Medulla oblongata (tissue), 1 donor: ENCODE measurements at regions not wholly inside any gene's neighbourhood (a gene's known extent, or its start where the extent isn't known, plus 50 kb on each side); places are given as distances from the start of the nearest gene placed in this dataset.

Experiments used
- DNase-seq: peaks from one replicate; pipeline ENCODE4 v3.0.0-alpha.2; 2015; ENCODE audit errors: extremely low spot score

DNA sequence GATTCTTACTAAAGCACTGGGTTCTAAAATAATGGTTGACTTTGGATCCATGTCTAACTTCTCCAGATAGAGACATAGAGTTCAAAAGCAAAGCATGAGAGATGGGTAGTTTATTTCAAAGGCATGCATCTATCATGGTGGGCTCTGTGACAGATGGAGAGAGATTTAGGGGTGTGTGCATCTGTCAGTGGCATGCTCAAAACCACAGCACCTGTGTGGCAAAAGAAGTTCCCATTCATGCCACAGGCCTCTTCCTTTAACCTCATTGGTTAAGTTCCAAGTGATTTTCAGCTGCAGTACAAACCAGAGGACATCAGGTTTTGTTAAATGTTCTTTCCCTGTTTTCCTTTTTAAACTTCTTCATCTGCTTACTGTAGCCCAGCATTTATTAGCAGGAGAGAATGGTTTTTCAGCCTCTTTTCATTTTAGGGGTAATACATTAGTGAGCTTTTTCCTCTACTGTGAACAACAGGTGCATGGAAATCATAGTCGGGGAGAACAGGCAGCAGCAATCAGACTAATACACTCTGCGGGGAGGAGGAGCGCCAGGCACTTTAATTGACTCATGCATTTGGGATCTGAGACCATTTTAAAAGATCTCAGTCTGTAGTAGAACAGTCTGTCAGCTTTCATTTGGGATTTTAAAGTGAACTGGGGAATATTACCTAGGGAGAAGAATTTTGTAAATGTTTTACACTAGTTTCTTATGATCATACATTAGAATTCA, 52.4 kb upstream of the UPP2 start:
- DNase-seq = no peak

DNA sequence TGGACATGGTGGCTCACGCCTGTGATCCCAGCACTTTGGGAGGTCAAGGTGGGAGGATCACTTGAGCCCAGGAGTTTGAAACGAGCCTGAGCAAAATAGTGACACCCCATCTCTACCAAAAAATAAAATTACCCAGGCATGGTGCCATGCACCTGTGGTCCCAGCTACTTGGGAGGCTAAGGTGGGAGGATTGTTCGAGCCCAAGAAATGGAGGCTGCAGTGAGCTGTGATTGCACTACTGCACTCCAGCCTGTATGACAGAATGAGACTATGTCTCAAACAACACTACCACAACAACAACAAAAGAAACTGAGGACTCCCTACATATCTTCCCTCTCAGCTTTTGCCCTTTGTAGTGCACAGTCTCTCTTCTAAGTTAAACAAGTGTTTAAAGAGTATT, 53.3 kb upstream of the UPP2 start:
- DNase-seq = no peak

DNA sequence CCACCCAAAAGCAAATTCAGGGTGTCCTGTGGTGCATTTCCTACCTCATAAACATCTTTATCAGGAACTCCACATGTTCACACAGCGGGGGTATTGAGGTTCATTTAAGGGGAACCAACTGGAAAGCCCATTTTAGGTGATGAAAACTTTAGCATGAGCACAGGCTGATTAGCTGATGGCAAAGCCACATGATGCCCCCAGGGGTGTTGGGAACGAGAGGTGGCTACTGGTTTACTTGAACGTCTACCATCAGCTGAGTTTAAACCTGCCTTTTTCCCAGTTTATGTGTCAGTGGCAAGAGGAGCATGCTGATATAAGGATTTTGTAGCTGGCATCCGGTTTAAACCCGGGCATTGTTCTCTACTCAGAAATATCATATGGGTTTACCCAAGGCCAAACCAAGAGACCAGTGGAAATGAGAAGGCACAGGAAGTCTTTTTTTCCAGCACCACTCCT, 54.5 kb upstream of the UPP2 start:
- no peak for DNase-seq

DNA sequence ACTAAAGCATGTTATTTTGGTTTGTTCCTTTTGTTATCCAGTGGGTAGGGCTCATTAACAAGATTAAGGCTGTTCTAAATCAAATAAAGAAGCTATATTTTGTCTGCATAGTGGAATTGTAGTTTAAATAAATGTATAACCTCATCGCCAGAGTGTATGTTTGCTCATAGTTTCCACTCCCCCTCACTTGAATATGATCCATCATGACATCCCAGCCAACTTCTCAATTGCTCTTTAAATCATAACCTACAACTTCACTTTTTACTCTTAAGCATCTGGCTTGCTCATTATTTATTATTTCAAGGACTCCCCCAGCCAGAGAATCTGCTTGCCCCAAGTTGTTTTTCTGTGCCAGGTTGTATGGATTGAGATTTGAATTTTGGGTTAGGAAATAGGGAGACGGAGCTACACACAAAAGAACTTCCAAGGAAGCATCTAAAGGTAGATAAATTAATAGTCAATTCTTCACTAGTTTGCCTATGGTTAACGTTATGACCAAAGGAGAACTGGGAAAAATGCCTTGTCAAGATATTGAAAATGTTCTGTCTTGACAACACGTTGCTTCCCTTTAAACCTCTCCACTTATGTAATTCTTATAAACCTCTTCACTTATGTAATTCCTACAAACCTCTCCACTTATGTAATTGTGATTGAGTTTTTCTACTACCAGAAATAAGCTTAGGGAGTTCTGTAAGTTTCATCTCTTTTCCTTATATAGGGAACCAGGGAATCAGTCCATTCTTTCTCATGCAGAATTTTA, 55.4 kb upstream of the UPP2 start:
- no peak for DNase-seq

DNA sequence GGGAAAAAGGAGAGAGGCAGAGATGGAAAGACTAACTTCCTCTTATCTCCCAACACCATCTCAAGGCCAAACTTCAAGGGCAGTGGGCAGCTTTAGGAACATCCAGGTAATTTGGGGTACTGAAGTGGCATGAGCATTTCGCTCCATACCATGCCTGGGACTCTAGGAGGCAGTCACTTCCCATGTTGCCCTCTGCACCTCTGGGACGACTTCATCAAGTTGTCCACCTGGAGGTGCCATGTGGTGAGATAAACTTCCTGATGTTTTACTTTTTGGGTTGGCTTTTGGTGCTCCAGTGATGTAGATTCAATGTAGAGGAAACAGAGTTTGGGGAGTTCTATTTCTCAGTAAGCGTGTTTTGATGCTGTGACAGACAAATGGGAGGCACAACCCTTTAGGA, 56.3 kb upstream of the UPP2 start:
- DNase-seq = no peak

DNA sequence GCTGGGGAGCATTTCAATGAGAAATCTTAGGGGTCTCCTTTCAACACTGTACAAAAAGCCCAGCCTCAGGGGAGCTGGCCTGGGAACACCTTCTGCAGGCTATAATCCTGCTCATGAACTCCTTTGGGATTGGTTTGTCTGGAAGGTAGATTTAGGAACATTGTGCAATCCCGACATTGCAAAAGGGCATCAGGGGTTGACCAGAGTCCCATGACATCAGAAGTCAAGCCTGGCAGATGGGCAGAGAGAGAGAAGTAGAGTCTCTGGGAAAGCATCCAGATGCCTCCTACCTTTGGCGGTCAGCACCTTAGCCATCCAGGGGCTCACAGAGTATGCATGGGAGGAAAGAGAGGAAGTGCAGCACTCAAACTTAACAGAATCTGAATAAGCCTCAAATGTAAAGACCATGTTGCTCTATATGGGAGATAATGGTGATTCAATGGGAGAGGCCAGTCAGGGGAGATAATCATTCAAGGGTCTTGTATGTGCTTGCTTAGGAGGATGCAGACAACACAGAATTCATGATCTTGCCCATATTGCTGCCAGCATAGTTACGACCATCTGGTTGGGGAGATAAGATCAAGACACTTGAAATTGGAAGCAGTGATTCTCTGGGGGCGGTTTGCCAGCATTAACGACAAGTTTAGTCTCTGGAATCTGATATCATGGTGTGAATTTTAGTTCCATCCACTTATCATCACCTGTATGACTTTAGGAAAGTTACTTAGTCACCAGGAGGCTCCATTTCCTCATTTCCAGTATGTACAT, 58.3 kb upstream of the UPP2 start:
- no peak for DNase-seq

DNA sequence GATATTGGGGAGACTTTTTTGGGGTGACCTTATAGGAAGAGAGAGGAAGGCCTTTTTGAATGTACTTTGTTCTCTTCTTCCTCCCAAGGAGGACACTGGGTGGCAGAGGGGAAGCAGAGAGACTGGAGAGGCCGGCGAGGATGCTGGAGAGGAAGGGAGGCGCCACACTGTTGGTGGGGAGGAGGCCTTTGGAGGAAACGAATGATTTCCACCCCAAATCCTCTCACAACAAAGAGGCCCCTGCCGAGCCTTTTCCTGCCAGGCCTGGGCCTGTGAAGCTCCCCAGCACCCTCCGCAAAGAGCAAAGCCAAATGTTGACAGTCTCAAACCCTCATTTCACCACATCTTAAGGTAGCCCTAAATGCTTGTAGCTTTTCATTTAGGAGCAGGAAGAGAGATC, 59.0 kb upstream of the UPP2 start:
- DNase-seq = no peak

GRCh38 chr2:158042245-158042644, 59.4 kb upstream of the UPP2 start:
- no peak for DNase-seq

GRCh38 chr2:158041400-158041799, 60.3 kb upstream of the UPP2 start:
- no peak for DNase-seq

- DNase-seq = no peak
Observed at GRCh38 chr2:158038901-158039300, 62.8 kb upstream of the UPP2 start.

GRCh38 chr2:158034198-158034866, 67.3 kb upstream of the UPP2 start:
- peak; percentile 65 for DNase-seq

- DNase-seq = no peak
Observed at GRCh38 chr2:158031371-158031770, 70.3 kb upstream of the UPP2 start.

DNA sequence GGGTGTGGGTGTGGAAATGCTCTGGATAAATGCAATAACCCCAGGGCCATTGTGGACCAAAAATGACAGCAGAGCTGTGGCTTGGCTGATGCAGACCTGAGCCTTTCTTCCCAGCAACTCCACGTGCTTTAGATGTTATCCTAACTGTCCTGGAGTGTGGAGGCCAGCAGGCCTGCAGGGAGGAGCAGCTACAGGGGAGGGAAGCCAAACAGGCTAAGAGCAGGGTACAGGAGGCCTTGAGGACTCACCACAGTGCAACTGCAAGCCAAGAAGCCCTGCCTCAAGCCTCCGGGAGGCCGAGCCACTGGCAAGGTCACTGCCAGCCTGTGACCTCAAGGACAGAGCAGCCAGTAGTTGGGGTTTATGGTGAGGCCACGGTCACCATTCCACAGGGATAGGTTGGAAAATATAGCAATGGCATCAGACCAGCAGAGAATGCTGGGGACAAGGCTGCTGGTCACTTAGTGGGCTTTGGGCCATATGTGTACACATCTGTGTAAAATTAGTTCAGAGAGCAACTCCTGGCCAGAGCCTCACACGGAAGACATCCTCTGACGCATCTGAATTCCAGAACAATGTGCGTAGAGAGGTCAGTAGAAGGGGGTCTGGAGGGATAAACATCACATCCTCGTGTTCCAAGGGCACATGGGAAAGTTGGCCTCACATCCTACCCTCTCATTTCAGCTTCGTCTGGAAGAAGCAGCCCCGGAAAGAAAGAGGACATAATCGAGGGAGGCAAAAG, 76.2 kb upstream of the UPP2 start:
- DNase-seq = no peak

DNA sequence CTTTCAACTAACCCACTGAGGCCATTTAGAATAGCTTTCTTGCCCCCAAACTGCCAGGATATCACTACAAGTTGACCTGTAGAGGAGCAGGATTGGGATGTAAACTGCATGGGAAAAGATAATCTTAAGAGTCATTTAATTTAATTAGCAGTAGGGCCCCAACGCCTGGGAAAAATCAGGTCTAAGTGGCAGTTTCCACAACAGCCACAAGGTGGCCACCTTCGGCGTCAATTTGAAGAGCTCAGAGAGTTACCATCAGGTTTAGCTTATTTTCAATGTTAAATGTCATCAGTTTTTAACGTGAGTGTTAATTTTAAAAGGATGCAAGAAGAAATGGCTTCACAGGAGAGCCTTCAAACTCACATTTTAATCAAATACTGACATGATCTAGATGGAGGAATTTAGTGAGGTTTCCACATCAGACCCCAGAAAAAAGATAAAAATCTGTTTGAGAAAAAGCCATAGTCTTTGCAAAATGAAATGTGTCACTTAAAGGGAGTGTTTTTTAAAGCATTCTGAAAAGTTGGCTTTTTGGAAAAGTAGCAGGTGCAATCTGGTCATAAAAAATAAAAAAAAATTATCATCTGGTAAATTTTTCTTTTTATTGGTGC, 77.3 kb upstream of the UPP2 start:
- peak; percentile 71 for DNase-seq

GRCh38 chr2:158022888-158023287, 78.8 kb upstream of the UPP2 start:
- no peak for DNase-seq

GRCh38 chr2:158021226-158021625, 80.5 kb upstream of the UPP2 start:
- DNase-seq = no peak

- no peak for DNase-seq
Observed at GRCh38 chr2:158015428-158016076, 86.1 kb upstream of the UPP2 start.

DNA sequence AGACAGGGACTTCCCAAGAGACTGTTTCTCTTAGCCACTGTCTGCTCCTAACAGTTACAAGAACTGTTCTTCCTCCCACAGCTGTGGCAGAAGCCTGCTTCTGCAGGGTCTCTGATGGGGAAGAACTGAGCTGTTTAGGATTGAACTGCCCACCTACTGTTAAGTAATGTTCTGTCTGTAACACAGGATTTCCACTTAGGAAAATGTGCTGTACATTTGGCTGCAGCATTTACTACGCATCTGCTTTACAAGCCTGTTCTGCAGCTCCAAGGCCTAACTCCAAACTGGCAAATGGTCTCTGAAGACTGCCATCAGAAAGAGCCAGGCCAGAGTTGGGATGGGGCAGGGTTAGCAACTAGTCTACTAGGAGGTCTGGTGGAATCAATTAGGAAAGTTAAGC, 87.8 kb upstream of the UPP2 start:
- DNase-seq = no peak

DNA sequence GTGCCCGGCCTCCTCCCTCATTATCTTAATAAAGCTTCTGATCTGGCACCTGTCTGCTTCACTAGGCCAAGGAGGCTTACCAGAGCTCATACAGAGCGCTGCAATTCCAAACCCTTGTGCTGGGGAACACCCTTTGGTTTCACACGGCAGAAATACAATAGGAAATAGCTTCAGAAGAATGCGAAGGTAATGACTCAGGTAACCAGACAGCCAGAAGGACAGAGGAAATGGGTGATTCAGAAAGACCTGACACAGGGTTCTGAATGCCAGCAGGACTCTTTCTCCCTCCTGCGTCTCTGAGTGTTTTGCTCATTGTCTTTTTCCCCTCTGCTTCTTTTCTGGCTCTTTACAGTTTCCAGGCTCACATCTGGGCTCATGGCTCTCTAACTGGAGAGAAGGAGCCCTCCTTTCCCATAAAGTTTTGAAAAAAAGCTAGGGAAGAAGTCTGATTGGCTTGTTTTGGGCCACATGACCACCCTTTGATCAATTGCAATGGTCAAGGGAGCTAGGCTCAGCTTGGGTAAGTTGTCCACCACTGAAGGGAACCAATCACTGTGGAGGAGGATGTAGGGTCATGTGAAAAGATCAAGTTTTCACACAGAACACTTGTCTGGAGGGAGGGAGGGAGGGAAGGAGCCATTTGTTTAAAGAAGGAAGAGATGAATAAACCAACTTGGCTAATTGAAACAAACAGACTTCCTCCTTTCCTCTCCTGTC, 90.5 kb upstream of the UPP2 start:
- no peak for DNase-seq

GRCh38 chr2:158009399-158009798, 92.3 kb upstream of the UPP2 start:
- DNase-seq = no peak
